GM23338 (cell line): ENCODE measurements at regions not wholly inside any gene's neighbourhood (a gene's known extent, or its start where the extent isn't known, plus 50 kb on each side); places are given as distances from the start of the nearest gene placed in this dataset.

Experiments used
- ATAC-seq: fragments of 200-7000 bp; cut with Tn5 transposase; 3 replicates; pipeline ENCODE4 v1.9.1; 2020
- DNase-seq: peaks from one replicate; pipeline ENCODE4 v3.0.0-alpha.2; 2015; ENCODE audit warnings: low spot score
- H2AFZ ChIP-seq: fragments of 200-600 bp; sonication (generic); 2 replicates; pipeline ENCODE4 v1.8.0; 2016; ENCODE audit warnings: antibody characterized with exemption, mild to moderate bottlenecking, moderate library complexity
- H3F3A ChIP-seq: fragments of 200-600 bp; sonication (generic); replicated peaks from 2 replicates; pipeline ENCODE4 v1.8.0; 2017; ENCODE audit warnings: antibody characterized with exemption, mixed run types, low read depth
- H3K27ac ChIP-seq: fragments of 200-600 bp; sonication (generic); 2 replicates; pipeline ENCODE4 v1.6.1; 2016; ENCODE audit warnings: low read depth
- H3K27me3 ChIP-seq: fragments of 200-600 bp; sonication (generic); 2 replicates; pipeline ENCODE4 v1.8.0; 2016; ENCODE audit warnings: mild to moderate bottlenecking, mixed run types, moderate library complexity; ENCODE audit not compliant: insufficient read depth
- H3K36me3 ChIP-seq: fragments of 200-600 bp; sonication (generic); 2 replicates; pipeline ENCODE4 v1.8.0; 2016; ENCODE audit warnings: mild to moderate bottlenecking; ENCODE audit not compliant: insufficient read depth
- H3K4me1 ChIP-seq: fragments of 200-600 bp; sonication (generic); 2 replicates; pipeline ENCODE4 v1.8.0; 2016; ENCODE audit warnings: mild to moderate bottlenecking, moderate library complexity; ENCODE audit not compliant: insufficient read depth
- H3K4me2 ChIP-seq: fragments of 200-600 bp; sonication (generic); 2 replicates; pipeline ENCODE4 v1.7.1; 2017; ENCODE audit warnings: mixed run types
- H3K4me3 ChIP-seq: fragments of 200-600 bp; sonication (generic); 2 replicates; pipeline ENCODE4 v1.6.1; 2016; ENCODE audit warnings: mixed run types
- H3K79me2 ChIP-seq: fragments of 200-600 bp; sonication (generic); replicated peaks from 2 replicates; pipeline ENCODE4 v1.8.0; 2017; ENCODE audit warnings: mild to moderate bottlenecking; ENCODE audit not compliant: insufficient read depth
- H3K9me2 ChIP-seq: fragments of 200-600 bp; sonication (generic); 2 replicates; pipeline ENCODE4 v1.8.0; 2017; ENCODE audit not compliant: insufficient read depth
- H4K20me1 ChIP-seq: fragments of 200-600 bp; sonication (generic); replicated peaks from 2 replicates; pipeline ENCODE4 v1.8.0; 2017; ENCODE audit warnings: mild to moderate bottlenecking; ENCODE audit not compliant: insufficient read depth
- H3K27ac Mint-ChIP-seq: 2 replicates; pipeline ENCODE4 v1.8.0; 2020; ENCODE audit warnings: inconsistent platforms, mild to moderate bottlenecking, moderate library complexity, mixed read lengths
- H3K27me3 Mint-ChIP-seq: 3 replicates; pipeline ENCODE4 v1.8.0; 2022; ENCODE audit warnings: low read depth, mild to moderate bottlenecking, moderate library complexity, mixed read lengths, inconsistent platforms; ENCODE audit not compliant: insufficient read depth, poor library complexity
- H3K36me3 Mint-ChIP-seq: 3 replicates; pipeline ENCODE4 v1.8.0; 2021; ENCODE audit warnings: low read depth, mild to moderate bottlenecking, inconsistent platforms, moderate library complexity, mixed read lengths
- H3K4me1 Mint-ChIP-seq: 3 replicates; pipeline ENCODE4 v1.8.0; 2020; ENCODE audit warnings: mild to moderate bottlenecking, inconsistent platforms, mixed read lengths
- H3K4me3 Mint-ChIP-seq: 3 replicates; pipeline ENCODE4 v1.8.0; 2021; ENCODE audit warnings: moderate library complexity, mild to moderate bottlenecking, inconsistent platforms, mixed read lengths
- H3K9me3 Mint-ChIP-seq: 3 replicates; pipeline ENCODE4 v1.8.0; 2020; ENCODE audit warnings: moderate library complexity, mild to moderate bottlenecking, inconsistent platforms, mixed read lengths
- CREB1 ChIP-seq: fragments of 250-450 bp; sonication (Bioruptor Pico); IDR thresholded peaks from 2 replicates; pipeline ENCODE4 v1.5.0; 2020; ENCODE audit warnings: low read depth, mild to moderate bottlenecking, moderate library complexity
- EZH2 ChIP-seq: fragments of 200-600 bp; sonication (generic); IDR thresholded peaks from one replicate; pipeline ENCODE4 v1.8.0; 2017; ENCODE audit warnings: antibody characterized with exemption, mild to moderate bottlenecking, low read depth; ENCODE audit not compliant: unreplicated experiment
- NANOG ChIP-seq: IDR thresholded peaks from 2 replicates; pipeline ENCODE4 v1.6.1; 2016; ENCODE audit warnings: antibody characterized with exemption, borderline replicate concordance
- POLR2AphosphoS5 ChIP-seq: IDR thresholded peaks from 2 replicates; pipeline ENCODE4 v1.6.1; 2016; ENCODE audit warnings: antibody characterized with exemption, low read depth
- STAT1 ChIP-seq: IDR thresholded peaks from one replicate; pipeline ENCODE4 v1.6.1; 2016; ENCODE audit warnings: antibody characterized with exemption; ENCODE audit not compliant: unreplicated experiment
- ZNF331 ChIP-seq: fragments of 250-450 bp; sonication (Bioruptor Pico); IDR thresholded peaks from 2 replicates; pipeline ENCODE4 v1.5.0; 2020; ENCODE audit warnings: low read depth, mild to moderate bottlenecking, moderate library complexity
- TF ChIP-seq, protein P1 (sequence below): IDR thresholded peaks from 2 replicates; pipeline ENCODE4 v1.6.1; 2016; ENCODE audit warnings: antibody characterized with exemption
- TF ChIP-seq, protein P2 (sequence below), 2 experiments: fragments of 200-600 bp in 1 of 2; sonication (generic) in 1 of 2; conservative IDR thresholded peaks; 2 replicates each; pipeline versions ENCODE4 v1.5.1 to v1.6.1; 2016 to 2017; ENCODE audit warnings: antibody characterized with exemption in 2 of 2, low read depth in 2 of 2, mild to moderate bottlenecking in 2 of 2, moderate library complexity in 1 of 2
- TF ChIP-seq, protein P3 (sequence below): fragments of 250-450 bp; sonication (Bioruptor Pico); IDR thresholded peaks from 2 replicates; pipeline ENCODE4 v1.5.0; 2020; ENCODE audit warnings: mild to moderate bottlenecking, moderate library complexity

DNA sequence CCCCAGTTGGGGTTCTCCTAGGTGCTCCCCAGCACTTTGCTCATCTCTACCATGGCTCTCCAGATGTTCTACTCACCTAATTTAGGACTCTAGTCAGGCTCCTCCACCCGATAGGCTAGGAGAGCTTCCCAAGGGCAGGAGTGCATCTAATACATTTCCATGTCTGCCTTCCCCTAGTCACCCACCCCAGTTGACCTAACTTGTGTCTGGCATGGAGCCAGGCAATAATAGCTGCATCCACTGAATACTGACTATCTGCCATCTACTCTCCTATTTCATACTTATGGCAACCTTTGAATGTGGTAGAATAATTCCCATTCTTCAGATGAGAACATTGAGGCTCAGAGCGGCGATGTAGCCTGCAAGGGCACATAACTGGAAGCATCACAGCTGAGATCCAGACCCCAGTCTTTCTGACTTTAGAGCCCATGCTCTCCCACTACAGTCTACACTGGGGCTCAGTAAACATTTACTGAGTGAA, 71.8 kb upstream of the YWHAQ start (continued):
- TF ChIP-seq, protein P1, sequence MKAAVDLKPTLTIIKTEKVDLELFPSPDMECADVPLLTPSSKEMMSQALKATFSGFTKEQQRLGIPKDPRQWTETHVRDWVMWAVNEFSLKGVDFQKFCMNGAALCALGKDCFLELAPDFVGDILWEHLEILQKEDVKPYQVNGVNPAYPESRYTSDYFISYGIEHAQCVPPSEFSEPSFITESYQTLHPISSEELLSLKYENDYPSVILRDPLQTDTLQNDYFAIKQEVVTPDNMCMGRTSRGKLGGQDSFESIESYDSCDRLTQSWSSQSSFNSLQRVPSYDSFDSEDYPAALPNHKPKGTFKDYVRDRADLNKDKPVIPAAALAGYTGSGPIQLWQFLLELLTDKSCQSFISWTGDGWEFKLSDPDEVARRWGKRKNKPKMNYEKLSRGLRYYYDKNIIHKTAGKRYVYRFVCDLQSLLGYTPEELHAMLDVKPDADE, result no peak

DNA sequence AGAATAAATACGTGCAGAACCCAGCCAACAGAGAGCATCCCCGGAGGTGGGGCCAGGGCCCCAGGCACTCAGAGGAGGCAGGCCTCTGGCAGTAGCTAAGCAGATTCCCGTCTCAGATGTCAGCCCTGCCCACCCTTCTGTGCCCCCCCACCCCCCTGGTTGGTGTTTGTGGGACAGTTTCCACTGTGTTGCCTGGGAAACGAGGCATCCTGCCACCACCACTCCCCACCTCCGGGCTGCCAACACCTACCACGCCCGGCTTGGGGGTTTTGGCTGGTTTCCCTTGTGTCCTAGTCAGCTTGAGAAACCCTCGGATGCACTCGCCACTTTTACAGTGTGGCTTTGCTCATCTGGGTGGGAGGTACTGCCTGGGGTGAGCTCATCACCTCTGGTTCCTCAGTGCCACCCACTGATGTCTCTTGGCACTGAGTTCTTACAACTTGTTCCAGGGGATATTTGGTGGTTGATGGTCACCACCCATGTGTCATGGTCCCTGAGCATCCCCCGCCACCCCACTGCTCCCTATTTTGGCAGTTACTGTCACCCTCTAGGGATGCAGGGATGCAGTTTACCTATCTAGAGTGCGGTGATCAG, 72.4 kb upstream of the YWHAQ start:
- H3K27me3 Mint-ChIP-seq, result no peaks in the 10 kb centered on the region
- H3K4me3 ChIP-seq, result no peak overlapping the region
- H3K27ac ChIP-seq, result no peak overlapping the region
- H3K9me3 Mint-ChIP-seq, result no peaks in the 10 kb centered on the region; the same call in 2 of the 3 replicates
- 0 out of 3 replicates have a peak, but pooled peaks cover 2% of the 10 kb centered on the region for H3K4me1 Mint-ChIP-seq
- DNase-seq (no peak), ATAC-seq (peak; percentile 32; the same call in 2 of the 3 replicates)
- no peak overlapping the region for H3K4me2 ChIP-seq
- no peaks in the 10 kb centered on the region for H3K79me2 ChIP-seq
- H3K27me3 ChIP-seq, result no peaks in the 10 kb centered on the region
- H3K4me1 ChIP-seq, result no peaks in the 10 kb centered on the region
- no peaks in the 10 kb centered on the region; the same call in 2 of the 3 replicates for H3K36me3 Mint-ChIP-seq
- H3F3A ChIP-seq, result no peaks in the 10 kb centered on the region
- no peaks in the 10 kb centered on the region for H3K9me2 ChIP-seq
- no peaks in the 10 kb centered on the region for H4K20me1 ChIP-seq
- no peaks in the 10 kb centered on the region for H3K36me3 ChIP-seq
- no peak overlapping the region for H3K4me3 Mint-ChIP-seq
- H3K27ac Mint-ChIP-seq, result no peak overlapping the region
- no peak for TF ChIP-seq NANOG
- TF ChIP-seq, protein P2, sequence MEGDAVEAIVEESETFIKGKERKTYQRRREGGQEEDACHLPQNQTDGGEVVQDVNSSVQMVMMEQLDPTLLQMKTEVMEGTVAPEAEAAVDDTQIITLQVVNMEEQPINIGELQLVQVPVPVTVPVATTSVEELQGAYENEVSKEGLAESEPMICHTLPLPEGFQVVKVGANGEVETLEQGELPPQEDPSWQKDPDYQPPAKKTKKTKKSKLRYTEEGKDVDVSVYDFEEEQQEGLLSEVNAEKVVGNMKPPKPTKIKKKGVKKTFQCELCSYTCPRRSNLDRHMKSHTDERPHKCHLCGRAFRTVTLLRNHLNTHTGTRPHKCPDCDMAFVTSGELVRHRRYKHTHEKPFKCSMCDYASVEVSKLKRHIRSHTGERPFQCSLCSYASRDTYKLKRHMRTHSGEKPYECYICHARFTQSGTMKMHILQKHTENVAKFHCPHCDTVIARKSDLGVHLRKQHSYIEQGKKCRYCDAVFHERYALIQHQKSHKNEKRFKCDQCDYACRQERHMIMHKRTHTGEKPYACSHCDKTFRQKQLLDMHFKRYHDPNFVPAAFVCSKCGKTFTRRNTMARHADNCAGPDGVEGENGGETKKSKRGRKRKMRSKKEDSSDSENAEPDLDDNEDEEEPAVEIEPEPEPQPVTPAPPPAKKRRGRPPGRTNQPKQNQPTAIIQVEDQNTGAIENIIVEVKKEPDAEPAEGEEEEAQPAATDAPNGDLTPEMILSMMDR (conservative IDR thresholded peaks at IDR 0.05; ENCODE audit: low read depth in 2 of 2), result no peak
- TF ChIP-seq, protein P1, result no peak
- no peak for TF ChIP-seq EZH2
- TF ChIP-seq STAT1, result no peak
- no peak for TF ChIP-seq POLR2AphosphoS5
- TF ChIP-seq CREB1, result no peak
- TF ChIP-seq ZNF331 (CRISPR knock-in tag), result no peak
- H2AFZ ChIP-seq, result no peak overlapping the region

DNA sequence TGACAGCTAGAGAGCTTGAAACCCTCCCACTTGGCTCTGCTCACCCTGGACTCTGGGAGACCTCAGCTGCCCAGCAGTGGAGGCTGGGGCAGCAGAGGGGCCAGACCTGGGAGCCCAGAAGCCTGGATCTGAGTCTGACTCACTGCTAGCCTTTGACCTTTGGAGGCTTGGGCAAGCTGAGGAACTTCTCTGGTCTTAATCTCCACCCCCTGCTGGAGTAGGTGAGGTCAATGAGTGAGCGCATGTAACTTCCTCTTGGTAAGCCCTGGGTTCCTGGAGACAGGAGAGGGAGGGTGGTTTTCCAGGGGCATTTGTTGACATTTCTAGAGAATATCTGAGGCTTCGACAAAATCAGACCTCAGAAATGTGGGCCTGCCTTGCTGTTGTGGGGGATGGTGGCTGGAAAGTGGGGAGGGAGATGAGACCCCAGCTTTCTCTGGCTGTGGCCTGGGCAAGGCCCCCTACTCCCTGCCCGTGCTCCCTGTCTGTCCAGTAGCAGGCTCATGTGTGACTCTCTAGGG, 73.0 kb upstream of the YWHAQ start:
- Mint-ChIP-seq H3K4me3 (no peak overlapping the region), H3K9me3 (no peaks in the 10 kb centered on the region; the same call in 2 of the 3 replicates), H3K27me3 (no peaks in the 10 kb centered on the region), H3K36me3 (no peaks in the 10 kb centered on the region; the same call in 2 of the 3 replicates), H3K4me1 (0 out of 3 replicates have a peak, but pooled peaks cover 2% of the 10 kb centered on the region), H3K27ac (no peak overlapping the region)
- no peaks in the 10 kb centered on the region for H3K36me3 ChIP-seq
- H3K27ac ChIP-seq, result no peak overlapping the region
- no peak for DNase-seq
- H3F3A ChIP-seq, result no peaks in the 10 kb centered on the region
- H3K4me2 ChIP-seq, result no peak overlapping the region
- no peaks in the 10 kb centered on the region for H4K20me1 ChIP-seq
- H3K79me2 ChIP-seq, result no peaks in the 10 kb centered on the region
- TF ChIP-seq, protein P3, sequence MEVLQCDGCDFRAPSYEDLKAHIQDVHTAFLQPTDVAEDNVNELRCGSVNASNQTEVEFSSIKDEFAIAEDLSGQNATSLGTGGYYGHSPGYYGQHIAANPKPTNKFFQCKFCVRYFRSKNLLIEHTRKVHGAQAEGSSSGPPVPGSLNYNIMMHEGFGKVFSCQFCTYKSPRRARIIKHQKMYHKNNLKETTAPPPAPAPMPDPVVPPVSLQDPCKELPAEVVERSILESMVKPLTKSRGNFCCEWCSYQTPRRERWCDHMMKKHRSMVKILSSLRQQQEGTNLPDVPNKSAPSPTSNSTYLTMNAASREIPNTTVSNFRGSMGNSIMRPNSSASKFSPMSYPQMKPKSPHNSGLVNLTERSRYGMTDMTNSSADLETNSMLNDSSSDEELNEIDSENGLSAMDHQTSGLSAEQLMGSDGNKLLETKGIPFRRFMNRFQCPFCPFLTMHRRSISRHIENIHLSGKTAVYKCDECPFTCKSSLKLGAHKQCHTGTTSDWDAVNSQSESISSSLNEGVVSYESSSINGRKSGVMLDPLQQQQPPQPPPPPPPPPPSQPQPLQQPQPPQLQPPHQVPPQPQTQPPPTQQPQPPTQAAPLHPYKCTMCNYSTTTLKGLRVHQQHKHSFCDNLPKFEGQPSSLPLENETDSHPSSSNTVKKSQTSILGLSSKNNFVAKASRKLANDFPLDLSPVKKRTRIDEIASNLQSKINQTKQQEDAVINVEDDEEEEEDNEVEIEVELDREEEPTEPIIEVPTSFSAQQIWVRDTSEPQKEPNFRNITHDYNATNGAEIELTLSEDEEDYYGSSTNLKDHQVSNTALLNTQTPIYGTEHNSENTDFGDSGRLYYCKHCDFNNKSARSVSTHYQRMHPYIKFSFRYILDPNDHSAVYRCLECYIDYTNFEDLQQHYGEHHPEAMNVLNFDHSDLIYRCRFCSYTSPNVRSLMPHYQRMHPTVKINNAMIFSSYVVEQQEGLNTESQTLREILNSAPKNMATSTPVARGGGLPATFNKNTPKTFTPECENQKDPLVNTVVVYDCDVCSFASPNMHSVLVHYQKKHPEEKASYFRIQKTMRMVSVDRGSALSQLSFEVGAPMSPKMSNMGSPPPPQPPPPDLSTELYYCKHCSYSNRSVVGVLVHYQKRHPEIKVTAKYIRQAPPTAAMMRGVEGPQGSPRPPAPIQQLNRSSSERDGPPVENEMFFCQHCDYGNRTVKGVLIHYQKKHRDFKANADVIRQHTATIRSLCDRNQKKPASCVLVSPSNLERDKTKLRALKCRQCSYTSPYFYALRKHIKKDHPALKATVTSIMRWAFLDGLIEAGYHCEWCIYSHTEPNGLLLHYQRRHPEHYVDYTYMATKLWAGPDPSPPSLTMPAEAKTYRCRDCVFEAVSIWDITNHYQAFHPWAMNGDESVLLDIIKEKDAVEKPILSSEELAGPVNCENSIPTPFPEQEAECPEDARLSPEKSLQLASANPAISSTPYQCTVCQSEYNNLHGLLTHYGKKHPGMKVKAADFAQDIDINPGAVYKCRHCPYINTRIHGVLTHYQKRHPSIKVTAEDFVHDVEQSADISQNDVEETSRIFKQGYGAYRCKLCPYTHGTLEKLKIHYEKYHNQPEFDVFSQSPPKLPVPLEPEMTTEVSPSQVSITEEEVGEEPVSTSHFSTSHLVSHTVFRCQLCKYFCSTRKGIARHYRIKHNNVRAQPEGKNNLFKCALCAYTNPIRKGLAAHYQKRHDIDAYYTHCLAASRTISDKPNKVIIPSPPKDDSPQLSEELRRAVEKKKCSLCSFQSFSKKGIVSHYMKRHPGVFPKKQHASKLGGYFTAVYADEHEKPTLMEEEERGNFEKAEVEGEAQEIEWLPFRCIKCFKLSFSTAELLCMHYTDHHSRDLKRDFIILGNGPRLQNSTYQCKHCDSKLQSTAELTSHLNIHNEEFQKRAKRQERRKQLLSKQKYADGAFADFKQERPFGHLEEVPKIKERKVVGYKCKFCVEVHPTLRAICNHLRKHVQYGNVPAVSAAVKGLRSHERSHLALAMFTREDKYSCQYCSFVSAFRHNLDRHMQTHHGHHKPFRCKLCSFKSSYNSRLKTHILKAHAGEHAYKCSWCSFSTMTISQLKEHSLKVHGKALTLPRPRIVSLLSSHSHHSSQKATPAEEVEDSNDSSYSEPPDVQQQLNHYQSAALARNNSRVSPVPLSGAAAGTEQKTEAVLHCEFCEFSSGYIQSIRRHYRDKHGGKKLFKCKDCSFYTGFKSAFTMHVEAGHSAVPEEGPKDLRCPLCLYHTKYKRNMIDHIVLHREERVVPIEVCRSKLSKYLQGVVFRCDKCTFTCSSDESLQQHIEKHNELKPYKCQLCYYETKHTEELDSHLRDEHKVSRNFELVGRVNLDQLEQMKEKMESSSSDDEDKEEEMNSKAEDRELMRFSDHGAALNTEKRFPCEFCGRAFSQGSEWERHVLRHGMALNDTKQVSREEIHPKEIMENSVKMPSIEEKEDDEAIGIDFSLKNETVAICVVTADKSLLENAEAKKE (CRISPR knock-in tag), result no peak
- TF ChIP-seq ZNF331 (CRISPR knock-in tag), result no peak
- no peaks in the 10 kb centered on the region for H3K27me3 ChIP-seq
- no peaks in the 10 kb centered on the region for H3K9me2 ChIP-seq
- H3K4me1 ChIP-seq, result no peaks in the 10 kb centered on the region
- no peak overlapping the region for H3K4me3 ChIP-seq
- ATAC-seq, result no peak
- no peak overlapping the region for H2AFZ ChIP-seq
